A549 (cell line): ENCODE measurements at regions not wholly inside any gene's neighbourhood (a gene's known extent, or its start where the extent isn't known, plus 50 kb on each side); places are given as distances from the start of the nearest gene placed in this dataset.

ENCODE experiments used
- ATAC-seq, 2 experiments: fragments of 200-7000 bp in 1 of 2; fragments of >200 bp in 1 of 2; cut with Nextera tagmentation in 1 of 2; cut with Tn5 transposase in 1 of 2; 3 replicates each; pipeline versions ENCODE4 v1.8.0 to v1.9.1; 2018 to 2020; ENCODE audit warnings: mild to moderate bottlenecking in 1 of 2, moderate library complexity in 1 of 2
- CTCF ChIA-PET: fragments of 300-600 bp; sonication (Branson Sonifier 250); formaldehyde crosslinking; extraction: SDS; loops from one replicate; lab custom pipeline; 2021; ENCODE audit warnings: antibody characterized with exemption, inconsistent platforms; lab: Yijun Ruan, JAX
- POLR2A ChIA-PET: fragments of 350-600 bp; formaldehyde crosslinking; extraction: SDS; loops from one replicate; lab custom pipeline; 2021; ENCODE audit warnings: antibody characterized with exemption, inconsistent platforms; lab: Yijun Ruan, JAX
- DNase-seq, 2 experiments: peaks; one replicate each; pipeline versions ENCODE4 v3.0.0 to v3.0.0-alpha.2; 2011 to 2016; ENCODE audit warnings: low read depth in 1 of 2, low spot score in 1 of 2
- FAIRE-seq: peaks from 2 replicates; lab custom pipeline; 2011; peaks lifted over from hg19 to GRCh38; lab: Jason Lieb, UNC
- H3K27ac ChIP-seq, 2 experiments: fragments of >200 bp; sonication (Bioruptor Twin); formaldehyde crosslinking; 3 replicates each; pipeline ENCODE4 v1.5.1; 2016 to 2017
- H3K4me1 ChIP-seq: fragments of >200 bp; sonication (Bioruptor Twin); formaldehyde crosslinking; 3 replicates; pipeline ENCODE4 v1.6.1; 2016
- H3K4me2 ChIP-seq: fragments of >200 bp; sonication (Bioruptor Twin); formaldehyde crosslinking; 3 replicates; pipeline ENCODE4 v1.6.1; 2016
- H3K4me3 ChIP-seq: fragments of >200 bp; sonication (Bioruptor Twin); formaldehyde crosslinking; 3 replicates; pipeline ENCODE4 v1.5.1; 2016
- H3K9me3 ChIP-seq: fragments of >200 bp; sonication (Bioruptor Twin); formaldehyde crosslinking; 3 replicates; pipeline ENCODE4 v1.6.1; 2016
- CEBPB ChIP-seq, 2 experiments: fragments of >200 bp in 1 of 2; sonication (Bioruptor Twin) in 1 of 2; formaldehyde crosslinking in 1 of 2; IDR thresholded peaks; 2 replicates each; pipeline ENCODE4 v1.6.1; 2012 to 2016
- ESRRA ChIP-seq: fragments of 150-350 bp; IDR thresholded peaks from 2 replicates; pipeline ENCODE4 v1.6.1; 2014; ENCODE audit warnings: mild to moderate bottlenecking, low read length, borderline replicate concordance
- FOSB ChIP-seq: fragments of 250-450 bp; sonication (Bioruptor Pico); IDR thresholded peaks from 2 replicates; pipeline ENCODE4 v1.5.0; 2020; ENCODE audit warnings: mild to moderate bottlenecking, moderate library complexity
- FOSL2 ChIP-seq, 2 experiments: fragments of 450-650 bp in 1 of 2; fragments of >200 bp in 1 of 2; sonication (Bioruptor Twin) in 1 of 2; formaldehyde crosslinking; IDR thresholded peaks; 2 replicates each; pipeline versions ENCODE4 v1.5.0 to v1.6.1; 2016 to 2020; ENCODE audit warnings: mild to moderate bottlenecking in 1 of 2, moderate library complexity in 1 of 2
- FOXS1 ChIP-seq: fragments of 250-450 bp; sonication (Bioruptor Pico); IDR thresholded peaks from 2 replicates; pipeline ENCODE4 v1.5.0; 2020; ENCODE audit warnings: mild to moderate bottlenecking, moderate library complexity
- HES2 ChIP-seq: fragments of >200 bp; sonication (Bioruptor Twin); formaldehyde crosslinking; IDR thresholded peaks from 2 replicates; pipeline ENCODE4 v1.6.1; 2016
- HEYL ChIP-seq: fragments of 250-450 bp; sonication (Bioruptor Pico); IDR thresholded peaks from 2 replicates; pipeline ENCODE4 v1.8.0; 2021; ENCODE audit warnings: mild to moderate bottlenecking, moderate library complexity
- HOXA7 ChIP-seq: fragments of 250-450 bp; sonication (Bioruptor Pico); IDR thresholded peaks from 2 replicates; pipeline ENCODE4 v1.5.0; 2020; ENCODE audit warnings: mild to moderate bottlenecking, moderate library complexity
- HOXB13 ChIP-seq: fragments of 250-450 bp; sonication (Bioruptor Pico); IDR thresholded peaks from 2 replicates; pipeline ENCODE4 v1.5.0; 2020; ENCODE audit warnings: low read depth, mild to moderate bottlenecking, moderate library complexity
- KDM5A ChIP-seq: fragments of 200-600 bp; sonication (generic); IDR thresholded peaks from 2 replicates; pipeline ENCODE4 v1.6.1; 2016; ENCODE audit warnings: antibody characterized with exemption, mild to moderate bottlenecking
- MAFK ChIP-seq: fragments of 450-650 bp; IDR thresholded peaks from 2 replicates; pipeline ENCODE4 v1.6.1; 2014; ENCODE audit not compliant: partially characterized antibody
- NPAS2 ChIP-seq: fragments of 250-450 bp; sonication (Bioruptor Pico); IDR thresholded peaks from 2 replicates; pipeline ENCODE4 v1.8.0; 2022; ENCODE audit warnings: mild to moderate bottlenecking, moderate library complexity, borderline replicate concordance
- POLR2AphosphoS2 ChIP-seq: conservative IDR thresholded peaks from 2 replicates; pipeline ENCODE4 v1.6.1; 2012; ENCODE audit warnings: low read length, improper control_type of control experiment, inconsistent platforms
- RAD21 ChIP-seq, 2 experiments: fragments of >200 bp in 1 of 2; sonication (Bioruptor Twin) in 1 of 2; formaldehyde crosslinking in 1 of 2; IDR thresholded peaks in 1 of 2; conservative IDR thresholded peaks in 1 of 2; 2 replicates in 1 of 2; 3 replicates in 1 of 2; pipeline ENCODE4 v1.6.1; 2012 to 2018; ENCODE audit warnings: inconsistent platforms in 1 of 2
- RCOR1 ChIP-seq: fragments of 150-350 bp; IDR thresholded peaks from 2 replicates; pipeline ENCODE4 v1.6.1; 2014; ENCODE audit warnings: antibody characterized with exemption, low read length, low read depth
- RFX5 ChIP-seq: fragments of 450-650 bp; IDR thresholded peaks from 2 replicates; pipeline ENCODE4 v1.7.1; 2014; ENCODE audit warnings: antibody characterized with exemption, mild to moderate bottlenecking, moderate library complexity
- SMC3 ChIP-seq: fragments of >200 bp; sonication (Bioruptor Twin); formaldehyde crosslinking; IDR thresholded peaks from 3 replicates; pipeline ENCODE4 v1.6.1; 2018; ENCODE audit warnings: inconsistent platforms
- TFCP2L1 ChIP-seq: fragments of 250-450 bp; sonication (Bioruptor Pico); IDR thresholded peaks from 2 replicates; pipeline ENCODE4 v1.5.0; 2021; ENCODE audit warnings: mild to moderate bottlenecking
- TP53 ChIP-seq: fragments of 250-450 bp; sonication (Bioruptor Pico); IDR thresholded peaks from 2 replicates; pipeline ENCODE4 v1.5.0; 2021; ENCODE audit warnings: mild to moderate bottlenecking, moderate library complexity
- ZFP36 ChIP-seq: fragments of 450-650 bp; IDR thresholded peaks from 2 replicates; pipeline ENCODE4 v1.6.1; 2014; ENCODE audit warnings: borderline replicate concordance; ENCODE audit not compliant: partially characterized antibody
- ZNF302 ChIP-seq: fragments of 250-450 bp; sonication (Bioruptor Pico); IDR thresholded peaks from 2 replicates; pipeline ENCODE4 v1.9.0; 2021; ENCODE audit warnings: inconsistent platforms, mild to moderate bottlenecking, moderate library complexity
- WGBS: methylation state at CpG from one replicate; pipeline ENCODE4 v1.1.6; 2017; ENCODE audit errors: missing lambda C conversion rate; 5-methylcytosine and 5-hydroxymethylcytosine counted together
- TF ChIP-seq, protein P1 (sequence below): IDR thresholded peaks from 2 replicates; pipeline ENCODE4 v1.6.1; 2012

DNA sequence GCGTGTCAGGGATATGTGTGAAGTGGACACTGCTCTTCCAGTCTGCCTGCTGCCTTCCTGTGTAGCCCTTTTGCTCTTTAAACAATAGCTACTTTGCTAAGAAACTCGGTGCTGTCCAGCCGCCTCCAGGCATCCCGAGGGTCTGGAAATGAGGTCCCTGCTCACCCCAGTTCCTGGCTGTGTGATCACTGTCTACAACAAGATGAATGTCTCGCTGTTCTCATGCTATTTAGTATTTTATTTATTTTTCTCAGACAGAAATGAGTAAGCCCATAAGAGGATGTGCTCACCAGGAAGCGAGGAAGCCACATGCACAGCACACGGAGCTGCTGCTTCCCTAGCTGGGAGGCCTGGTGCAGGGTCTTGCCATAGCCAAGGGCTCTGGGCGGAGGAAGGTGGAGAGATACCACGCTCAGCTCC is 167.0 kb upstream of the PITRM1 start:
- Histone ChIP-seq H3K4me3 (no peak overlapping the region), H3K4me1 (peaks cover 6% of the 10 kb centered on the region; the same call in 1 of the 3 replicates), H3K27ac (no peak overlapping the region), H3K9me3 (no peaks in the 10 kb centered on the region), H3K4me2 (no peak overlapping the region)
- FAIRE-seq (no peak), DNase-seq (no peak), ATAC-seq (peak in 1 of 2 experiments; percentile 43; a peak in 1 of 6 replicates)
- 67% methylated on average over 9 of the region's 9 CpGs for WGBS
- ChIA-PET CTCF (interaction anchor here (0.7 to 1.4 kb wide), 2 partner anchors 12 to 853 kb away, joined by 3 to 4 read pairs; no protein-coding TSS in a partner anchor), POLR2A (no interaction called here)
- no peak for TF ChIP-seq HES2
- TF ChIP-seq RFX5, result no peak

- POLR2A ChIA-PET, result no interaction called here
- CTCF ChIA-PET, result interaction anchor here (0.7 kb wide), 1 partner anchor 854 kb away, joined by 3 read pairs; no protein-coding TSS in a partner anchor
- WGBS, result 89% methylated on average over 7 of the region's 7 CpGs
- DNase-seq (no peak), ATAC-seq (no peak), FAIRE-seq (no peak)
- Histone ChIP-seq H3K27ac (no peak overlapping the region), H3K9me3 (no peaks in the 10 kb centered on the region), H3K4me1 (peaks cover 6% of the 10 kb centered on the region; the same call in 1 of the 3 replicates), H3K4me2 (no peak overlapping the region), H3K4me3 (no peak overlapping the region)
- no peak for TF ChIP-seq ZNF302 (CRISPR knock-in tag)
These were observed 166.5 kb upstream of the PITRM1 start for GRCh38 chr10:3339121-3339520.

DNA sequence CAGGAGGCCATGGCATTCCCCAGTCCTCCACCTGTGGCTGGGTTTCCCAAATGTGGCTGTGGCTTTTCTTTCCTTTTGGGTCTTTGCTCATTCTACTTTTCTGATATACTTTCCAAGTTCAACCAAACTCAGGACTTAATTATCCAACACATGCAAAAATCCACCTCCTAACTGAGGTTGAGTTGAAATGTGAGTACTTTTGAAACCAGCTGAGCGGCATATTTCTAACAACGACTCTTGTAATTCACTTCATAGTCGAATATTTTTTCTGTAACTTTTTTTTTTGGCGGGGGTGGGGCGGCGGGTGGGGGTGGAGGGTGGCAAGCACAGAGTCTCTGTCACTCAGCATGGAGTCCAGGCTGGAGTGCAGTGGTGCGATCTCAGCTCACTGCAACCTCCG is 165.2 kb upstream of the PITRM1 start:
- no peaks in the 10 kb centered on the region for H3K9me3 ChIP-seq
- WGBS, result 81% methylated on average over 8 of the region's 8 CpGs
- CTCF ChIA-PET, result no interaction called here
- no peak for TF ChIP-seq KDM5A
- TF ChIP-seq, protein P1, sequence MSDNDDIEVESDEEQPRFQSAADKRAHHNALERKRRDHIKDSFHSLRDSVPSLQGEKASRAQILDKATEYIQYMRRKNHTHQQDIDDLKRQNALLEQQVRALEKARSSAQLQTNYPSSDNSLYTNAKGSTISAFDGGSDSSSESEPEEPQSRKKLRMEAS, result no peak
- no peak for TF ChIP-seq FOSL2 (IDR thresholded peaks at IDR 0.05)
- no peak for TF ChIP-seq FOSL2 (CRISPR knock-in tag; IDR thresholded peaks at IDR 0.05)
- no peak for TF ChIP-seq FOSB (CRISPR knock-in tag)
- TF ChIP-seq ZFP36, result no peak
- TF ChIP-seq HES2, result no peak
- TF ChIP-seq HEYL (CRISPR knock-in tag), result no peak
- no peak for ATAC-seq
- H3K4me3 ChIP-seq, result no peak overlapping the region
- H3K4me1 ChIP-seq, result peaks cover 6% of the 10 kb centered on the region; the same call in 1 of the 3 replicates
- no peak overlapping the region for H3K4me2 ChIP-seq
- no peak for FAIRE-seq
- H3K27ac ChIP-seq, result no peak overlapping the region
- DNase-seq, result no peak
- POLR2A ChIA-PET, result no interaction called here

GRCh38 chr10:3336673-3337293 is 164.2 kb upstream of the PITRM1 start:
- POLR2A ChIA-PET, result no interaction called here
- DNase-seq, result no peak
- peaks cover 6% of the 10 kb centered on the region; the same call in 1 of the 3 replicates for H3K4me1 ChIP-seq
- TF ChIP-seq TFCP2L1 (CRISPR knock-in tag) (no peak), SMC3 (no peak), TP53 (CRISPR knock-in tag) (no peak), ZNF302 (CRISPR knock-in tag) (no peak), CEBPB (IDR thresholded peaks at IDR 0.05) (no peak), RAD21 (conservative IDR thresholded peaks at IDR 0.05 in 1 of 2, IDR thresholded peaks at IDR 0.05 in 1 of 2) (no peak), NPAS2 (CRISPR knock-in tag) (no peak), HOXA7 (no peak), HOXB13 (no peak), RCOR1 (no peak), ESRRA (no peak), FOSB (CRISPR knock-in tag) (no peak), POLR2AphosphoS2 (no peak), FOXS1 (no peak), ZFP36 (no peak), MAFK (no peak)
- TF ChIP-seq, protein P1, result no peak
- H3K4me2 ChIP-seq, result no peak overlapping the region
- H3K27ac ChIP-seq, result no peak overlapping the region
- H3K9me3 ChIP-seq, result no peaks in the 10 kb centered on the region
- FAIRE-seq, result no peak
- CTCF ChIA-PET, result interaction anchor here (1.6 kb wide), 1 partner anchor 12 kb away, joined by 3 read pairs; no protein-coding TSS in a partner anchor
- ATAC-seq, result no peak
- no peak overlapping the region for H3K4me3 ChIP-seq
- 91% methylated on average over 9 of the region's 9 CpGs for WGBS
